Karpas-422 (cell line): ENCODE measurements at regions not wholly inside any gene's neighbourhood (a gene's known extent, or its start where the extent isn't known, plus 50 kb on each side); places are given as distances from the start of the nearest gene placed in this dataset.
A peak's percentile ranks its signal among the peaks of the same experiment; 100 is the strongest.

Experiments
- DNase-seq: peaks from one replicate; pipeline ENCODE4 v3.0.0-alpha.2; 2015
- H2AFZ ChIP-seq: fragments of 200-600 bp; sonication (generic); 2 replicates; pipeline ENCODE4 v1.6.1; 2014; ENCODE audit warnings: antibody characterized with exemption, low read length, mixed read lengths
- H3K27ac ChIP-seq: fragments of 200-600 bp; sonication (generic); 2 replicates; pipeline ENCODE4 v1.5.1; 2014; ENCODE audit warnings: mild to moderate bottlenecking, low read length, moderate library complexity
- H3K27me3 ChIP-seq: fragments of 200-600 bp; sonication (generic); 2 replicates; pipeline ENCODE4 v1.6.1; 2014; ENCODE audit warnings: low read length, mixed read lengths
- H3K36me3 ChIP-seq: fragments of 200-600 bp; sonication (generic); 2 replicates; pipeline ENCODE4 v1.6.1; 2014; ENCODE audit warnings: low read length, mixed read lengths; ENCODE audit not compliant: insufficient read depth
- H3K4me1 ChIP-seq: fragments of 200-600 bp; sonication (generic); 2 replicates; pipeline ENCODE4 v1.6.1; 2014; ENCODE audit warnings: mild to moderate bottlenecking, low read length, mixed read lengths
- H3K4me2 ChIP-seq: fragments of 200-600 bp; sonication (generic); 2 replicates; pipeline ENCODE4 v1.6.1; 2014; ENCODE audit warnings: low read length, low read depth, mild to moderate bottlenecking; ENCODE audit not compliant: poor library complexity, severe bottlenecking
- H3K4me3 ChIP-seq: fragments of 200-600 bp; sonication (generic); 2 replicates; pipeline ENCODE4 v1.5.1; 2014; ENCODE audit warnings: mild to moderate bottlenecking, antibody characterized with exemption, low read length, mixed read lengths
- H3K79me2 ChIP-seq: fragments of 200-600 bp; sonication (generic); 2 replicates; pipeline ENCODE4 v1.6.1; 2014; ENCODE audit warnings: mild to moderate bottlenecking, low read length, mixed read lengths
- H3K9ac ChIP-seq: fragments of 200-600 bp; sonication (generic); 2 replicates; pipeline ENCODE4 v1.6.0; 2014; ENCODE audit warnings: low read length
- H3K9me2 ChIP-seq: fragments of 200-600 bp; sonication (generic), shearing (Covaris generic); replicated peaks from 2 replicates; pipeline ENCODE4 v1.6.0; 2014; ENCODE audit warnings: mild to moderate bottlenecking, low read length, moderate library complexity; ENCODE audit not compliant: insufficient read depth
- H3K9me3 ChIP-seq: fragments of 300-700, 200-600 bp; sonication (generic); 2 replicates; pipeline ENCODE4 v1.6.1; 2014; ENCODE audit warnings: low read length, mixed read lengths
- H4K20me1 ChIP-seq: fragments of 200-600 bp; sonication (generic); 2 replicates; pipeline ENCODE4 v1.6.1; 2014; ENCODE audit warnings: mild to moderate bottlenecking, antibody characterized with exemption, low read length, low read depth; ENCODE audit not compliant: insufficient read depth

DNA sequence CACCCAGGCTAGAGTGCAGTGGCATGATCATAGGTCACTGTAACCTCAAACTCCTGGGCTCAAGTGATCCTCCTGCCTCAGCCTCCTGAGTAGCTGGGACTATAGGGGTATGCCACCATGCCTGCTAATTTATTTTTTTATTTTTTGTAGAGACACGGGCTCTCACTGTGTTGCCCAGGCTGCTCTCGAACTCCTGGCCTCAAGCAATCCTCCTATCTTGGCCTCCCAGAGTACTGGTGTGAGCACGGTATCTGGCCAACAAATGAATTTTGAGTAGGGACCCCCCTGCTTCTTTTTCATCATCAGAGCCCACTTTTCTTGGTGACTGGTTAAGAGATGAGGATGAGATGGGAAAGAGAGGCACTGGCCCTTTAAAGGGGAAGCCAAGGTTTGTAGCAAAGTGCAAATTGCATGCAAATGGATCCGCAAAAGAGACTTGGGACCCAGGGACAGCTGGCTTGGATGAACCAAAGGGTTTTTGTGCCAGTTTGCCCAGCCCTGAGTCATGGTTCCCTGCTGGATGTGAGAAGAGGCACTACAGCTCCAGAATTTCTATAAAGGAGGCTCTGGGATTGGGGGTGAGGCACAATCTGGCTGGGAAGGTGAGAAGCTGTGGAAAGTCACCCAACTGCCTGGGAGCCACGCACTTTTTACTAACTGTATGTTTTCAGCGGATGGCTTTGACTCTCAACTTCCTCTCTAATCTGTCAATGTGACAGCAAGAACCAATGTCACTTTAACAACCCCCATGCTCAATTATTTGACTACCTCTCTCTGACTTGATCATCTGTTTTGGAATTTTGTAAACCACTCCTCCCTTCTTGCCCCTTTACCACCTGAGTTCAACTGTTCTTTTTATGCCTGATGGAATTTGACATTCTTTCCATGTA is 58.7 kb upstream of the RNF24 start:
- peak; percentile 61 for DNase-seq
- H3K27me3 ChIP-seq, result no peaks in the 10 kb centered on the region
- peak overlapping the region; percentile 29; the same call in 1 of the 2 replicates for H3K4me3 ChIP-seq
- H4K20me1 ChIP-seq, result no peaks in the 10 kb centered on the region
- peak overlapping the region; percentile 44 for H3K4me2 ChIP-seq
- no peaks in the 10 kb centered on the region for H3K36me3 ChIP-seq
- no peak overlapping the region; the same call in 1 of the 2 replicates for H3K27ac ChIP-seq
- H3K9me2 ChIP-seq, result no peaks in the 10 kb centered on the region
- H3K4me1 ChIP-seq, result peaks cover 34% of the 10 kb centered on the region
- no peak overlapping the region; the same call in 1 of the 2 replicates for H2AFZ ChIP-seq
- no peaks in the 10 kb centered on the region for H3K79me2 ChIP-seq
- no peaks in the 10 kb centered on the region for H3K9me3 ChIP-seq
- H3K9ac ChIP-seq, result peak overlapping the region; percentile 40; the same call in 1 of the 2 replicates

- H3K4me1 ChIP-seq, result peaks cover 33% of the 10 kb centered on the region
- H3K27ac ChIP-seq, result no peak overlapping the region
- no peaks in the 10 kb centered on the region for H3K9me3 ChIP-seq
- H3K9ac ChIP-seq, result no peak overlapping the region
- H3K79me2 ChIP-seq, result no peaks in the 10 kb centered on the region
- no peaks in the 10 kb centered on the region for H3K9me2 ChIP-seq
- no peak overlapping the region for H2AFZ ChIP-seq
- no peaks in the 10 kb centered on the region for H3K36me3 ChIP-seq
- H3K27me3 ChIP-seq, result no peaks in the 10 kb centered on the region
- no peaks in the 10 kb centered on the region for H4K20me1 ChIP-seq
- DNase-seq, result no peak
- H3K4me3 ChIP-seq, result no peak overlapping the region
- no peak overlapping the region for H3K4me2 ChIP-seq
These were observed 55.9 kb upstream of the RNF24 start for GRCh38 chr20:4071178-4071693.

GRCh38 chr20:4070323-4071177 is 55.2 kb upstream of the RNF24 start:
- Histone ChIP-seq H3K9me3 (no peaks in the 10 kb centered on the region), H3K9me2 (no peaks in the 10 kb centered on the region), H3K4me2 (no peak overlapping the region), H4K20me1 (no peaks in the 10 kb centered on the region), H3K9ac (no peak overlapping the region), H3K4me3 (no peak overlapping the region), H3K79me2 (no peaks in the 10 kb centered on the region), H3K27me3 (no peaks in the 10 kb centered on the region), H3K36me3 (no peaks in the 10 kb centered on the region), H3K27ac (no peak overlapping the region), H3K4me1 (peaks cover 27% of the 10 kb centered on the region), H2AFZ (no peak overlapping the region)
- no peak for DNase-seq

DNA sequence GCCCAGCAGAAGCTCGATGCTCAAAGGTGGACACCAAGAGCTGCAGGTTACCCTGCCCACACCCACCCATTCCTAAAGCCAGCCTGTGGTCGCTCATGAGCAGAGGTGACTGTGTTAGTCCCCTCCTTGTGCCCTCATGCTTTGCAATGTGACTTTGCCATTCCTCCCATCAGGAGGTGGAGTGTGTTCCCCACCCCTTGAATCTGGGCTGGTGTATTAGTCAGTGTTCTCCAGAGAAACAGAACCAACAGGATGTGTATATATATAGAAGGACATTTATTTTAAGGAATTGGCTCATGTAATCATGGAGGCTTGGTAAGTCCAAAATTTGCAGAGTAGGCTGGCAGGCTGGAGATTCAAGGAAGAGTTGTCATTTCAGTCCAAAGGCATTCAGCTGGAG is 54.4 kb upstream of the RNF24 start:
- Histone ChIP-seq H3K4me1 (peaks cover 20% of the 10 kb centered on the region), H3K27ac (no peak overlapping the region), H2AFZ (no peak overlapping the region), H3K9ac (no peak overlapping the region), H3K27me3 (no peaks in the 10 kb centered on the region), H3K36me3 (no peaks in the 10 kb centered on the region), H3K79me2 (no peaks in the 10 kb centered on the region), H3K4me3 (no peak overlapping the region), H3K4me2 (no peak overlapping the region), H3K9me3 (no peaks in the 10 kb centered on the region), H3K9me2 (no peaks in the 10 kb centered on the region), H4K20me1 (no peaks in the 10 kb centered on the region)
- no peak for DNase-seq

- Histone ChIP-seq H3K9me2 (no peaks in the 10 kb centered on the region), H3K27ac (no peak overlapping the region), H3K9me3 (no peaks in the 10 kb centered on the region), H3K27me3 (no peaks in the 10 kb centered on the region), H4K20me1 (no peaks in the 10 kb centered on the region), H3K4me1 (peaks cover 9% of the 10 kb centered on the region), H3K36me3 (no peaks in the 10 kb centered on the region), H3K4me2 (no peak overlapping the region), H2AFZ (no peak overlapping the region), H3K9ac (no peak overlapping the region), H3K79me2 (no peaks in the 10 kb centered on the region), H3K4me3 (no peak overlapping the region)
- DNase-seq, result no peak
These were observed 53.4 kb upstream of the RNF24 start for GRCh38 chr20:4068708-4069107.

- Histone ChIP-seq H3K9me3 (no peaks in the 10 kb centered on the region), H3K79me2 (no peaks in the 10 kb centered on the region), H3K27me3 (no peaks in the 10 kb centered on the region), H3K27ac (no peak overlapping the region), H3K9ac (no peak overlapping the region), H3K4me1 (peaks cover 3% of the 10 kb centered on the region; the same call in 1 of the 2 replicates), H3K4me3 (no peak overlapping the region), H3K36me3 (no peaks in the 10 kb centered on the region), H4K20me1 (no peaks in the 10 kb centered on the region), H3K9me2 (no peaks in the 10 kb centered on the region), H3K4me2 (no peak overlapping the region), H2AFZ (no peak overlapping the region)
- DNase-seq, result no peak
These were observed 52.4 kb upstream of the RNF24 start for GRCh38 chr20:4067600-4068261.

- Histone ChIP-seq H3K4me2 (no peak overlapping the region), H4K20me1 (no peaks in the 10 kb centered on the region), H3K4me1 (no peaks in the 10 kb centered on the region), H3K9me3 (no peaks in the 10 kb centered on the region), H3K27ac (no peak overlapping the region), H3K79me2 (no peaks in the 10 kb centered on the region), H3K27me3 (no peaks in the 10 kb centered on the region), H2AFZ (no peak overlapping the region), H3K36me3 (no peaks in the 10 kb centered on the region), H3K4me3 (no peak overlapping the region), H3K9ac (no peak overlapping the region), H3K9me2 (no peaks in the 10 kb centered on the region)
- no peak for DNase-seq
These were observed 51.2 kb upstream of the RNF24 start for GRCh38 chr20:4066551-4066950.
